ENCODE measurements at regions not wholly inside any gene's neighbourhood (a gene's known extent, or its start where the extent isn't known, plus 50 kb on each side); places are given as distances from the start of the nearest gene placed in this dataset.
"Not testable (repeated sequence)": the region's sequence is repeated elsewhere in the genome, so short reads cannot be mapped to it uniquely, and the experiment has no call there.

- Histone ChIP-seq H3K4me3 (replicated peaks; ENCODE audit: insufficient read depth, low read length) (no peak overlapping the region), H3K27ac (replicated peaks) (no peak overlapping the region), H3K27me3 (ENCODE audit: insufficient read depth, poor library complexity, severe bottlenecking) (no peaks in the 10 kb centered on the region)
- no peak for DNase-seq (ENCODE audit: low read depth in 1 of 2, low spot score in 1 of 2)
- TF ChIP-seq GABPA (IDR thresholded peaks at IDR 0.05; ENCODE audit: low read depth): no peak
- TF ChIP-seq, protein P1, sequence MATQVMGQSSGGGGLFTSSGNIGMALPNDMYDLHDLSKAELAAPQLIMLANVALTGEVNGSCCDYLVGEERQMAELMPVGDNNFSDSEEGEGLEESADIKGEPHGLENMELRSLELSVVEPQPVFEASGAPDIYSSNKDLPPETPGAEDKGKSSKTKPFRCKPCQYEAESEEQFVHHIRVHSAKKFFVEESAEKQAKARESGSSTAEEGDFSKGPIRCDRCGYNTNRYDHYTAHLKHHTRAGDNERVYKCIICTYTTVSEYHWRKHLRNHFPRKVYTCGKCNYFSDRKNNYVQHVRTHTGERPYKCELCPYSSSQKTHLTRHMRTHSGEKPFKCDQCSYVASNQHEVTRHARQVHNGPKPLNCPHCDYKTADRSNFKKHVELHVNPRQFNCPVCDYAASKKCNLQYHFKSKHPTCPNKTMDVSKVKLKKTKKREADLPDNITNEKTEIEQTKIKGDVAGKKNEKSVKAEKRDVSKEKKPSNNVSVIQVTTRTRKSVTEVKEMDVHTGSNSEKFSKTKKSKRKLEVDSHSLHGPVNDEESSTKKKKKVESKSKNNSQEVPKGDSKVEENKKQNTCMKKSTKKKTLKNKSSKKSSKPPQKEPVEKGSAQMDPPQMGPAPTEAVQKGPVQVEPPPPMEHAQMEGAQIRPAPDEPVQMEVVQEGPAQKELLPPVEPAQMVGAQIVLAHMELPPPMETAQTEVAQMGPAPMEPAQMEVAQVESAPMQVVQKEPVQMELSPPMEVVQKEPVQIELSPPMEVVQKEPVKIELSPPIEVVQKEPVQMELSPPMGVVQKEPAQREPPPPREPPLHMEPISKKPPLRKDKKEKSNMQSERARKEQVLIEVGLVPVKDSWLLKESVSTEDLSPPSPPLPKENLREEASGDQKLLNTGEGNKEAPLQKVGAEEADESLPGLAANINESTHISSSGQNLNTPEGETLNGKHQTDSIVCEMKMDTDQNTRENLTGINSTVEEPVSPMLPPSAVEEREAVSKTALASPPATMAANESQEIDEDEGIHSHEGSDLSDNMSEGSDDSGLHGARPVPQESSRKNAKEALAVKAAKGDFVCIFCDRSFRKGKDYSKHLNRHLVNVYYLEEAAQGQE (IDR thresholded peaks at IDR 0.05; ENCODE audit: insufficient replicate concordance, low read depth): no peak
- TF ChIP-seq POLR2AphosphoS5 (IDR thresholded peaks at IDR 0.05; ENCODE audit: low read depth): no peak
- TF ChIP-seq, protein P2, sequence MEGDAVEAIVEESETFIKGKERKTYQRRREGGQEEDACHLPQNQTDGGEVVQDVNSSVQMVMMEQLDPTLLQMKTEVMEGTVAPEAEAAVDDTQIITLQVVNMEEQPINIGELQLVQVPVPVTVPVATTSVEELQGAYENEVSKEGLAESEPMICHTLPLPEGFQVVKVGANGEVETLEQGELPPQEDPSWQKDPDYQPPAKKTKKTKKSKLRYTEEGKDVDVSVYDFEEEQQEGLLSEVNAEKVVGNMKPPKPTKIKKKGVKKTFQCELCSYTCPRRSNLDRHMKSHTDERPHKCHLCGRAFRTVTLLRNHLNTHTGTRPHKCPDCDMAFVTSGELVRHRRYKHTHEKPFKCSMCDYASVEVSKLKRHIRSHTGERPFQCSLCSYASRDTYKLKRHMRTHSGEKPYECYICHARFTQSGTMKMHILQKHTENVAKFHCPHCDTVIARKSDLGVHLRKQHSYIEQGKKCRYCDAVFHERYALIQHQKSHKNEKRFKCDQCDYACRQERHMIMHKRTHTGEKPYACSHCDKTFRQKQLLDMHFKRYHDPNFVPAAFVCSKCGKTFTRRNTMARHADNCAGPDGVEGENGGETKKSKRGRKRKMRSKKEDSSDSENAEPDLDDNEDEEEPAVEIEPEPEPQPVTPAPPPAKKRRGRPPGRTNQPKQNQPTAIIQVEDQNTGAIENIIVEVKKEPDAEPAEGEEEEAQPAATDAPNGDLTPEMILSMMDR (IDR thresholded peaks at IDR 0.05; ENCODE audit: insufficient read depth, low read length): no peak
Observed at GRCh38 chr2:153287109-153287801, 191.3 kb downstream of the RPRM start.

DNA sequence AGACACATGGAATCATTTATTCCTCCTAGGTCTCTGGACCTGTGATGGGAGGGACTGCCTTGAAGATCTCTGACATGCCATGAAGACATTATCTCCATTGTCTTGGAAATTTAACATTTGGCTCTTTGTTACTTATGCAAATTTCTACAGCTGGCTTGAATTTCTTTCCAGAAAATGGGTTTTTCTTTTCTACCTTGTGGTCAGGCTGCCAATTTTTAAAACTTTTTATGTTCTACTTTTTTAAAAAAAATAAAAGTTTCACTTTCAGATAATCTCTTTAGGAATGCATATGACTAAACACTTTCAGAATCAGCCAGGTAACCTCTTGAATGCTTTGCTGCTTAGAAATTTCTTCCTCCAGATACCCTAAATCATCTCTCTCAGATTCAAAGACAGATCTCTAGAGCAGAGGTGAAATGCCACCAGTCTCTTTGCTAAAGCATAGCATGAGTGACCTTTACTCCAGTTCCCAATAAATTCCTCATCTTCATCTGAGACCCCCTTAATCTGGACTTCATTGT lies 209.6 kb downstream of the RPRM start:
- no peak for DNase-seq (ENCODE audit: low read depth in 1 of 2, low spot score in 1 of 2)
- TF ChIP-seq, protein P2 (IDR thresholded peaks at IDR 0.05; ENCODE audit: insufficient read depth, low read length): no peak
- TF ChIP-seq GABPA (IDR thresholded peaks at IDR 0.05; ENCODE audit: low read depth) (no peak), POLR2AphosphoS5 (IDR thresholded peaks at IDR 0.05; ENCODE audit: low read depth) (no peak), SPI1 (IDR thresholded peaks at IDR 0.05; ENCODE audit: borderline replicate concordance, low read depth) (no peak)
- TF ChIP-seq, protein P1 (IDR thresholded peaks at IDR 0.05; ENCODE audit: insufficient replicate concordance, low read depth): no peak
- Histone ChIP-seq H3K27ac (replicated peaks) (no peak overlapping the region), H3K27me3 (ENCODE audit: insufficient read depth, poor library complexity, severe bottlenecking) (no peaks in the 10 kb centered on the region), H3K4me3 (replicated peaks; ENCODE audit: insufficient read depth, low read length) (no peak overlapping the region)

GRCh38 chr2:153256876-153257275 lies 221.7 kb downstream of the RPRM start:
- H3K27ac ChIP-seq (replicated peaks); DNase-seq (ENCODE audit: low read depth in 1 of 2, low spot score in 1 of 2); H3K4me3 ChIP-seq (replicated peaks; ENCODE audit: insufficient read depth, low read length); H3K27me3 ChIP-seq (ENCODE audit: insufficient read depth, poor library complexity, severe bottlenecking): not testable (repeated sequence)

DNA sequence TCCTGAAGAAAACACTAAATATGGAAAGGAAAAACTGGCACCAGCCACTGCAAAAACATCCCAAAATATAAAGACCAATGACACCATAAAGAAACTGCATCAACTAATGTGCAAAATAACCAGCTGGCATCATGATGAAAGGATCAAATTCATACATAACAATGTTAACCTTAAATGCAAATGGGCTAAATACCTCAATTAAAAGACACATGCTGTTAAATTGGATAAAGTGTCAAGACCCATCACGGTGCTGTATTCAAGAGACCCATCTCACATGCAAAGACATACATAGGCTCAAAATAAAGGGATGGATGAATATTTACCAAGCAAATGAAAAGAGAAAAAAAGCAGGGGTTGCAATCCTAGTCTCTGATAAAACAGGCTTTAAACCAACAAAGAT lies 231.9 kb downstream of the RPRM start:
- not testable (repeated sequence) for H3K27me3 ChIP-seq (ENCODE audit: insufficient read depth, poor library complexity, severe bottlenecking); H3K4me3 ChIP-seq (replicated peaks; ENCODE audit: insufficient read depth, low read length); DNase-seq (ENCODE audit: low read depth in 1 of 2, low spot score in 1 of 2); H3K27ac ChIP-seq (replicated peaks)

DNA sequence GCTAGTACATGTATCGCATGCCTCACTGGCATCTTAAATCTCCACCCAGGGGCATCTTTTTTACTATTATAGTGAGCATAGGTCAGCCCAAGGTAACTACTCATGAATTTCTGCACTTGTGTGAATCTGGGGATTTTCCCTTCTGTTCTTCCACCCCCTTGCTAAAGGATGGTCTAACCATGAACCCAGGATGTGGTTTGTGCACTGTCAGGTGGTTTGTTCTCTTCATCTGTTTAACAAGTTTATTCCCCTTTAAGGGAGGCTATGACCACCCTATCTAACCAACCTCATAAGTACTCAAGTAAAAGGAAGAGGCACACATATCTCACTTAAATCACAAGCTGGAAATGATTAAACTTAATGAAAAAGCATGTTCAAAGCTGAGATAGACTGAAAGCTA lies 243.0 kb downstream of the RPRM start:
- Histone ChIP-seq H3K27me3 (ENCODE audit: insufficient read depth, poor library complexity, severe bottlenecking) (no peaks in the 10 kb centered on the region), H3K4me3 (replicated peaks; ENCODE audit: insufficient read depth, low read length) (no peak overlapping the region), H3K27ac (replicated peaks) (no peak overlapping the region)
- no peak for TF ChIP-seq POLR2AphosphoS5 (IDR thresholded peaks at IDR 0.05; ENCODE audit: low read depth)
- TF ChIP-seq, protein P2 (IDR thresholded peaks at IDR 0.05; ENCODE audit: insufficient read depth, low read length): no peak
- TF ChIP-seq, protein P1 (IDR thresholded peaks at IDR 0.05; ENCODE audit: insufficient replicate concordance, low read depth): no peak
- no peak for TF ChIP-seq SPI1 (IDR thresholded peaks at IDR 0.05; ENCODE audit: borderline replicate concordance, low read depth)
- no peak for TF ChIP-seq GABPA (IDR thresholded peaks at IDR 0.05; ENCODE audit: low read depth)
- no peak for DNase-seq (ENCODE audit: low read depth in 1 of 2, low spot score in 1 of 2)

Measured in HL-60 (cell line).